HepG2 (cell line): ENCODE measurements at regions not wholly inside any gene's neighbourhood (a gene's known extent, or its start where the extent isn't known, plus 50 kb on each side); places are given as distances from the start of the nearest gene placed in this dataset.

ENCODE experiments used
- ATAC-seq: fragments of 200-7000 bp; cut with Tn5 transposase; 3 replicates; pipeline ENCODE4 v1.9.1; 2020; ENCODE audit warnings: mild to moderate bottlenecking, moderate library complexity
- BruUV-seq: library from RNA; stranded (reverse); fragments of 400-500 nt; replicated peaks from 2 replicates; lab custom pipeline; 2021; lab: Mats Ljungman, UMichigan
- CTCF ChIA-PET: fragments of 300-600 bp; formaldehyde crosslinking; extraction: SDS; loops from one replicate; lab custom pipeline; 2021; ENCODE audit warnings: low total read pairs, inconsistent platforms, low intra/inter-chr PET ratio; lab: Yijun Ruan, JAX
- POLR2A ChIA-PET: fragments of 350-600 bp; sonication (Branson Sonifier 250); formaldehyde crosslinking; loops from one replicate; lab custom pipeline; 2020; ENCODE audit warnings: antibody characterized with exemption, inconsistent platforms; lab: Yijun Ruan, JAX
- DNase-seq: peaks from one replicate; pipeline ENCODE4 v3.0.0-alpha.2; 2015; ENCODE audit warnings: low spot score
- FAIRE-seq: peaks from 3 replicates; lab custom pipeline; 2011; peaks lifted over from hg19 to GRCh38; lab: Jason Lieb, UNC
- H2AFZ ChIP-seq: one replicate; pipeline ENCODE4 v1.6.1; 2011; ENCODE audit warnings: low read length, inconsistent platforms
- H3K27ac ChIP-seq: fragments of 300-600 bp; 3 replicates; pipeline ENCODE4 v1.8.0; 2011; ENCODE audit warnings: mixed run types, mild to moderate bottlenecking, mixed read lengths, low read length, inconsistent platforms; ENCODE audit not compliant: insufficient read depth; ENCODE audit errors: extremely low read length
- H3K27me3 ChIP-seq, 2 experiments: fragments of 200-600 bp in 1 of 2; 2 replicates in 1 of 2; 3 replicates in 1 of 2; pipeline versions ENCODE4 v1.6.0 to v1.8.0; 2011; ENCODE audit warnings: low read length in 2 of 2, mild to moderate bottlenecking in 2 of 2, moderate library complexity in 2 of 2, inconsistent platforms in 1 of 2; ENCODE audit not compliant: insufficient read depth in 2 of 2, control insufficient read depth in 1 of 2
- H3K36me3 ChIP-seq, 2 experiments: fragments of 200-600 bp in 1 of 2; replicated peaks in 1 of 2; 2 replicates in 1 of 2; 3 replicates in 1 of 2; pipeline versions ENCODE4 v1.5.1 to v1.8.0; 2011; ENCODE audit warnings: low read length in 2 of 2, inconsistent platforms in 1 of 2; ENCODE audit not compliant: insufficient read depth in 2 of 2, control insufficient read depth in 1 of 2
- H3K4me1 ChIP-seq: 2 replicates; pipeline ENCODE4 v1.5.1; 2012; ENCODE audit warnings: low read length, inconsistent platforms; ENCODE audit not compliant: insufficient read depth
- H3K4me2 ChIP-seq: 2 replicates; pipeline ENCODE4 v1.6.0; 2011; ENCODE audit warnings: low read depth, low read length, inconsistent platforms
- H3K4me3 ChIP-seq, 3 experiments: fragments of 200-600 bp in 1 of 3; sonication (generic), shearing (Covaris generic) in 1 of 3; replicated peaks in 1 of 3; 2 replicates each; pipeline ENCODE4 v1.5.1; 2011 to 2016; ENCODE audit warnings: low read length in 3 of 3, inconsistent platforms in 2 of 3, low read depth in 2 of 3, mild to moderate bottlenecking in 2 of 3, control low read depth in 1 of 3, mixed read lengths in 1 of 3; ENCODE audit not compliant: insufficient read depth in 1 of 3
- H3K79me2 ChIP-seq: one replicate; pipeline ENCODE4 v1.6.1; 2011; ENCODE audit warnings: low read length, inconsistent platforms; ENCODE audit not compliant: insufficient read depth
- H3K9ac ChIP-seq: 2 replicates; pipeline ENCODE4 v1.6.0; 2011; ENCODE audit warnings: mild to moderate bottlenecking, low read depth, low read length, inconsistent platforms; ENCODE audit not compliant: insufficient read depth
- H3K9me3 ChIP-seq: 2 replicates; pipeline ENCODE4 v1.5.1; 2012; ENCODE audit warnings: mild to moderate bottlenecking, low read length
- H4K20me1 ChIP-seq: 2 replicates; pipeline ENCODE4 v1.6.0; 2011; ENCODE audit warnings: inconsistent platforms, mild to moderate bottlenecking, low read length, moderate library complexity; ENCODE audit not compliant: insufficient read depth
- CTCF ChIP-seq: sonication (generic); formaldehyde crosslinking; IDR thresholded peaks from 2 replicates; pipeline ENCODE4 v1.5.0; 2020; ENCODE audit warnings: mild to moderate bottlenecking, missing genetic modification reagents, moderate library complexity
- DBP ChIP-seq: sonication (generic); formaldehyde crosslinking; IDR thresholded peaks from 2 replicates; pipeline ENCODE4 v1.4.0; 2020; ENCODE audit warnings: missing genetic modification reagents; ENCODE audit errors: not compliant biosample characterization
- GLI4 ChIP-seq: sonication (generic); formaldehyde crosslinking; IDR thresholded peaks from 2 replicates; pipeline ENCODE4 v1.5.1; 2020; ENCODE audit warnings: missing genetic modification reagents, mild to moderate bottlenecking, moderate library complexity, borderline replicate concordance
- STAG1 ChIP-seq: sonication (generic); formaldehyde crosslinking; IDR thresholded peaks from 2 replicates; pipeline ENCODE4 v1.4.0; 2020; ENCODE audit warnings: missing genetic modification reagents
- WGBS: methylation state at CpG from one replicate; pipeline ENCODE4 v1.1.6; 2017; ENCODE audit warnings: low lambda C conversion rate; 5-methylcytosine and 5-hydroxymethylcytosine counted together
- in situ Hi-C: cut with HindIII; loops from 2 replicates; pipeline ENCODE4 v1.10.0; 2017; ENCODE audit warnings: low pct_unique_long_range_greater_than_20kb; ENCODE audit not compliant: extremely low pct_ligation_motif_present
- intact Hi-C: fragments of 100-400 bp; cut with micrococcal nuclease; formaldehyde crosslinking; loops from one replicate; pipeline ENCODE4 v1.10.0; 2022; ENCODE audit not compliant: unreplicated experiment

- no peak for TF ChIP-seq DBP (CRISPR knock-in tag)
Observed at GRCh38 chr3:72549761-72550581, 298.3 kb downstream of the SHQ1 start (continued).

- DNase-seq (no peak), ATAC-seq (peak; percentile 29; the same call in 1 of the 3 replicates), FAIRE-seq (no peak)
- no peaks in the 10 kb centered on the region for H4K20me1 ChIP-seq
- POLR2A ChIA-PET: no interaction called here
- H2AFZ ChIP-seq: no peak overlapping the region
- no peak overlapping the region for H3K9ac ChIP-seq
- H3K27me3 ChIP-seq: no peaks in the 10 kb centered on the region
- H3K79me2 ChIP-seq: no peaks in the 10 kb centered on the region
- no peak overlapping the region for H3K4me3 ChIP-seq
- no TSS peak for BruUV-seq
- no peaks in the 10 kb centered on the region for H3K9me3 ChIP-seq
- peaks cover 33% of the 10 kb centered on the region for H3K4me1 ChIP-seq
- intact Hi-C loops: no loop called here
- TF ChIP-seq CTCF (CRISPR knock-in tag) (0 out of 2 replicates have a peak, but pooled peaks have one; percentile 19), STAG1 (CRISPR knock-in tag) (peak; percentile 12; the same call in 1 of the 2 replicates), GLI4 (CRISPR knock-in tag) (no peak)
- TF ChIP-seq, all 625 proteins: peak for 2
- in situ Hi-C loops: no loop called here
- Histone ChIP-seq H3K27ac (no peak overlapping the region), H3K4me2 (no peak overlapping the region), H3K36me3 (no peaks in the 10 kb centered on the region)
- CTCF ChIA-PET: no interaction called here
- WGBS: 39% methylated on average over 4 of the region's 4 CpGs
Observed at GRCh38 chr3:72548981-72549380, 299.3 kb downstream of the SHQ1 start.
